ENCODE measurements at regions not wholly inside any gene's neighbourhood (a gene's known extent, or its start where the extent isn't known, plus 50 kb on each side); places are given as distances from the start of the nearest gene placed in this dataset.

GRCh38 chr2:5285872-5286769 is 406.1 kb upstream of the SOX11 start:
- TF ChIP-seq SUZ12 (IDR thresholded peaks at IDR 0.05; ENCODE audit: extremely low read depth, insufficient read depth, insufficient read length) (no peak), ZNF274 (IDR thresholded peaks at IDR 0.05; ENCODE audit: low read depth, low read length) (no peak)
